Endothelial cell (in vitro differentiated cells): ENCODE measurements at regions not wholly inside any gene's neighbourhood (a gene's known extent, or its start where the extent isn't known, plus 50 kb on each side); places are given as distances from the start of the nearest gene placed in this dataset.

Source experiments
- DNase-seq: peaks from one replicate; pipeline ENCODE4 v3.0.0; 2021; ENCODE audit warnings: low spot score
- H3K27ac Mint-ChIP-seq: one replicate; pipeline ENCODE4 v1.8.0; 2021; ENCODE audit warnings: mixed read lengths, inconsistent platforms; ENCODE audit not compliant: unreplicated experiment
- H3K27me3 Mint-ChIP-seq: one replicate; pipeline ENCODE4 v1.8.0; 2021; ENCODE audit warnings: mild to moderate bottlenecking, moderate library complexity, mixed read lengths, inconsistent platforms; ENCODE audit not compliant: unreplicated experiment
- H3K36me3 Mint-ChIP-seq: one replicate; pipeline ENCODE4 v1.8.0; 2021; ENCODE audit warnings: mild to moderate bottlenecking, low read depth, mixed read lengths, inconsistent platforms; ENCODE audit not compliant: unreplicated experiment
- H3K4me1 Mint-ChIP-seq: one replicate; pipeline ENCODE4 v1.8.0; 2021; ENCODE audit warnings: mild to moderate bottlenecking, mixed read lengths, inconsistent platforms; ENCODE audit not compliant: unreplicated experiment
- H3K4me3 Mint-ChIP-seq: one replicate; pipeline ENCODE4 v1.8.0; 2021; ENCODE audit warnings: mild to moderate bottlenecking, mixed read lengths, inconsistent platforms; ENCODE audit not compliant: unreplicated experiment
- H3K9me3 Mint-ChIP-seq: one replicate; pipeline ENCODE4 v1.8.0; 2021; ENCODE audit warnings: mixed read lengths, inconsistent platforms; ENCODE audit not compliant: unreplicated experiment
- TF ChIP-seq, protein P1 (sequence below): fragments of 200-600 bp; sonication (generic); IDR thresholded peaks from one replicate; pipeline ENCODE4 v1.5.0; 2021; ENCODE audit warnings: antibody characterized with exemption; ENCODE audit not compliant: unreplicated experiment

GRCh38 chr3:7867587-7867986 is 634.0 kb upstream of the LMCD1 start:
- DNase-seq: no peak
- Mint-ChIP-seq H3K36me3 (no peaks in the 10 kb centered on the region), H3K4me3 (no peak overlapping the region), H3K27ac (no peak overlapping the region), H3K27me3 (peaks cover 8% of the 10 kb centered on the region), H3K4me1 (peaks cover under 1% of the 10 kb centered on the region), H3K9me3 (no peaks in the 10 kb centered on the region)
- TF ChIP-seq, protein P1, sequence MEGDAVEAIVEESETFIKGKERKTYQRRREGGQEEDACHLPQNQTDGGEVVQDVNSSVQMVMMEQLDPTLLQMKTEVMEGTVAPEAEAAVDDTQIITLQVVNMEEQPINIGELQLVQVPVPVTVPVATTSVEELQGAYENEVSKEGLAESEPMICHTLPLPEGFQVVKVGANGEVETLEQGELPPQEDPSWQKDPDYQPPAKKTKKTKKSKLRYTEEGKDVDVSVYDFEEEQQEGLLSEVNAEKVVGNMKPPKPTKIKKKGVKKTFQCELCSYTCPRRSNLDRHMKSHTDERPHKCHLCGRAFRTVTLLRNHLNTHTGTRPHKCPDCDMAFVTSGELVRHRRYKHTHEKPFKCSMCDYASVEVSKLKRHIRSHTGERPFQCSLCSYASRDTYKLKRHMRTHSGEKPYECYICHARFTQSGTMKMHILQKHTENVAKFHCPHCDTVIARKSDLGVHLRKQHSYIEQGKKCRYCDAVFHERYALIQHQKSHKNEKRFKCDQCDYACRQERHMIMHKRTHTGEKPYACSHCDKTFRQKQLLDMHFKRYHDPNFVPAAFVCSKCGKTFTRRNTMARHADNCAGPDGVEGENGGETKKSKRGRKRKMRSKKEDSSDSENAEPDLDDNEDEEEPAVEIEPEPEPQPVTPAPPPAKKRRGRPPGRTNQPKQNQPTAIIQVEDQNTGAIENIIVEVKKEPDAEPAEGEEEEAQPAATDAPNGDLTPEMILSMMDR: no peak

DNA sequence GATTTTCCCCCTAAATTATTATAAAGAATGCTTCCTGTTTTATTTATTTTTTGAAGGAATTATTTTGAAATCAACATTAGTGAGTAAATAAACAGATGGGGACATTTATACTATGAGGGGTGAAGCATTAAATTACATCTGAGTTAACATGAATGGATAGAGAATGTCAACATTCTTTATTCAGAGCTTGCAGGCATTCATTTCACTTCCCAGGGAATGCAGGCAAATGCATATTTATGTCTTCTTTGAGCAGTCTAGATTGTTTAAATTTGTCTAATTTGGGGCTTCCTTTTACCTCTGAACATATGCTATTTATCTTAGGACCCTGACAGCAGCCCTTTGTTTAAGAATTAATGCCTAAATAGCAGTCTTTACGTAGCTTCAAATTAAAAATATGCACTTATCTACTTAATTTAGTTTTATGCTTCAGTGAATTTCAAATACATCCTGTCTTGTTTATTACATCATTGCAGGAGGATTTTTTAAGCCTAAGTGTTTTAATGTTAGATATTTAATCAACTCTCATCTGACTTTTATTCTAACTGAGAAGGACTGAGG is 630.5 kb upstream of the LMCD1 start:
- Mint-ChIP-seq H3K27ac (no peak overlapping the region), H3K36me3 (no peaks in the 10 kb centered on the region), H3K4me1 (no peaks in the 10 kb centered on the region), H3K27me3 (peaks cover 2% of the 10 kb centered on the region), H3K4me3 (no peak overlapping the region), H3K9me3 (no peaks in the 10 kb centered on the region)
- DNase-seq: no peak
- TF ChIP-seq, protein P1: no peak

DNA sequence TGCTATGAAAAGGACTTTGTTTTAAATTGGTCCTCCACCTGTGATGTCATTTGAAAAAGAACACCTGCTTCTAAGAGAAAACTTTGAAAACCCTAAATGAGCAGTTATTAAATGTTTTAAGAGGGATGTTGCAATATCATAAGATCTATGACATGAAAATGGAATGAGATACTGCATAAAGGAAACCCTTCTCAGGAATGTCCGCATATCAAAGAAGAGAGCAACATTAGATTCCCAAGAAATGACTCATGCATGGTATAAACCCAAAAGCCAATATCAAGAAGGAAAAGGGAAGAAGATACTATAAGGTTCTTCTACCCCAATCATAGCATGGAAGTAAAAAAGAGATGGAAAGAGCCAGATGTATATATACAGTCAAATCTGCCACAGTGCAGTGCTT is 627.5 kb upstream of the LMCD1 start:
- H3K36me3 Mint-ChIP-seq: no peaks in the 10 kb centered on the region
- no peak for DNase-seq
- H3K4me3 Mint-ChIP-seq: no peak overlapping the region
- H3K9me3 Mint-ChIP-seq: no peaks in the 10 kb centered on the region
- peaks cover 2% of the 10 kb centered on the region for H3K27me3 Mint-ChIP-seq
- peaks cover 9% of the 10 kb centered on the region for H3K4me1 Mint-ChIP-seq
- TF ChIP-seq, protein P1: no peak
- no peak overlapping the region for H3K27ac Mint-ChIP-seq

DNA sequence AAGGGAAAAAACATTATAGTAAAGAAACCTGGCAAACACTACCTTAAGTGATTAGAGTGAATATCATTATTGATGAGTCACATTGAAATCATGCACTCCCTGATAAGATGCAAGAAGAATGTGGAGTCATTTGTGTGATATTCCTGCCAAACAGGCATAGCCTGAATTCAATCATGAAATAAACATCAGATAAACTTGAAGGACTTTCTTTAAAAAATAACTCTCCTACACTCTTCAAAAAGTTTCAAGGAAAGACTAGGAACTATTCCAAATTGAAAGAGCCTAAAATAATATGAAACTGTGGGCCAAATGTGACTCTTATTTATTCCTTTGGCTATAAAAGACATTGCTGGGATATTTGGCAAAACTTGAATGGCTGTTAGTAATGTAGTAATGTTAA is 625.7 kb upstream of the LMCD1 start:
- no peak overlapping the region for H3K27ac Mint-ChIP-seq
- H3K27me3 Mint-ChIP-seq: peaks cover 2% of the 10 kb centered on the region
- H3K4me3 Mint-ChIP-seq: no peak overlapping the region
- no peaks in the 10 kb centered on the region for H3K9me3 Mint-ChIP-seq
- TF ChIP-seq, protein P1: no peak
- H3K36me3 Mint-ChIP-seq: no peaks in the 10 kb centered on the region
- H3K4me1 Mint-ChIP-seq: peaks cover 9% of the 10 kb centered on the region
- DNase-seq: no peak

- TF ChIP-seq, protein P1: no peak
- DNase-seq: no peak
- Mint-ChIP-seq H3K9me3 (no peaks in the 10 kb centered on the region), H3K27me3 (peaks cover 2% of the 10 kb centered on the region), H3K36me3 (no peaks in the 10 kb centered on the region), H3K27ac (no peak overlapping the region), H3K4me1 (peaks cover 9% of the 10 kb centered on the region), H3K4me3 (no peak overlapping the region)
Measured at GRCh38 chr3:7876741-7877297, 624.8 kb upstream of the LMCD1 start.
